HFFc6 (cell line): ENCODE measurements at regions not wholly inside any gene's neighbourhood (a gene's known extent, or its start where the extent isn't known, plus 50 kb on each side); places are given as distances from the start of the nearest gene placed in this dataset.

Source experiments
- DNase-seq: peaks from one replicate; pipeline ENCODE4 v3.0.0-alpha.2; 2018
- H3K27ac Mint-ChIP-seq: 2 replicates; pipeline ENCODE4 v1.8.0; 2020; ENCODE audit warnings: mild to moderate bottlenecking, mixed read lengths
- H3K27me3 Mint-ChIP-seq: 2 replicates; pipeline ENCODE4 v1.8.0; 2021; ENCODE audit warnings: mild to moderate bottlenecking, moderate library complexity, mixed read lengths; ENCODE audit not compliant: insufficient read depth
- H3K36me3 Mint-ChIP-seq: 2 replicates; pipeline ENCODE4 v1.8.0; 2021; ENCODE audit warnings: low read depth, mixed read lengths
- H3K4me1 Mint-ChIP-seq: 2 replicates; pipeline ENCODE4 v1.8.0; 2020; ENCODE audit warnings: low read depth, mixed read lengths
- H3K4me3 Mint-ChIP-seq: 2 replicates; pipeline ENCODE4 v1.8.0; 2020; ENCODE audit warnings: mild to moderate bottlenecking, moderate library complexity, mixed read lengths
- H3K9me3 Mint-ChIP-seq: 2 replicates; pipeline ENCODE4 v1.8.0; 2020; ENCODE audit warnings: mild to moderate bottlenecking, mixed read lengths
- CTCF ChIP-seq: fragments of 200-600 bp; sonication (generic); IDR thresholded peaks from 2 replicates; pipeline ENCODE4 v1.5.0; 2021; ENCODE audit warnings: antibody characterized with exemption, mild to moderate bottlenecking

GRCh38 chr3:157819270-157820156 is 286.7 kb downstream of the SHOX2 start:
- no peak for TF ChIP-seq CTCF
- Mint-ChIP-seq H3K9me3 (no peaks in the 10 kb centered on the region), H3K27ac (no peak overlapping the region), H3K36me3 (no peaks in the 10 kb centered on the region), H3K4me1 (peaks cover 4% of the 10 kb centered on the region; the same call in 1 of the 2 replicates), H3K4me3 (no peak overlapping the region), H3K27me3 (peaks cover 3% of the 10 kb centered on the region)
- DNase-seq, result no peak

DNA sequence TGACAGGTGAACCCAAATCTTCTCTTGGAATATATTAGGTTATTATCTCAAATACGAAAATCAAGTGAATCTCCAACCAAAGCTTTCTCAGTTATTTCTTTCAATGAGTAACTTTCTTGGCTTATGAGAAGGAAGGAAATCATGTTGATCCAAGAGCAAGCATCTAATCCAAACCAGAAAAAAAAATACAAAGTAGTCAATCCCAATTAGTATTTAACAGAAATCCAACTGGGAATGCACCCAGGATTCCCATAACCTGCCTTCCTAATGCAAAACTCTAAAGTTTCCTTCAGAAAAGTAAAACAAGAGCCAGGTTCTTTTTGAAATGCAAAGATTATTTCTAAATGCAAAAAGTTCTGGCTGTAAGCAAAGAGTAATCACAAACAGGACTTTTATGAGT is 289.3 kb downstream of the SHOX2 start:
- Mint-ChIP-seq H3K4me3 (no peak overlapping the region), H3K36me3 (no peaks in the 10 kb centered on the region), H3K27me3 (peaks cover 3% of the 10 kb centered on the region), H3K4me1 (peaks cover 4% of the 10 kb centered on the region; the same call in 1 of the 2 replicates), H3K9me3 (no peaks in the 10 kb centered on the region), H3K27ac (no peak overlapping the region)
- no peak for DNase-seq
- TF ChIP-seq CTCF, result no peak

GRCh38 chr3:157816296-157816695 is 289.9 kb downstream of the SHOX2 start:
- TF ChIP-seq CTCF, result no peak
- no peak for DNase-seq
- H3K4me1 Mint-ChIP-seq, result peaks cover 6% of the 10 kb centered on the region; the same call in 1 of the 2 replicates
- no peaks in the 10 kb centered on the region for H3K9me3 Mint-ChIP-seq
- no peak overlapping the region for H3K27ac Mint-ChIP-seq
- H3K36me3 Mint-ChIP-seq, result no peaks in the 10 kb centered on the region
- H3K27me3 Mint-ChIP-seq, result peaks cover 3% of the 10 kb centered on the region
- H3K4me3 Mint-ChIP-seq, result no peak overlapping the region

DNA sequence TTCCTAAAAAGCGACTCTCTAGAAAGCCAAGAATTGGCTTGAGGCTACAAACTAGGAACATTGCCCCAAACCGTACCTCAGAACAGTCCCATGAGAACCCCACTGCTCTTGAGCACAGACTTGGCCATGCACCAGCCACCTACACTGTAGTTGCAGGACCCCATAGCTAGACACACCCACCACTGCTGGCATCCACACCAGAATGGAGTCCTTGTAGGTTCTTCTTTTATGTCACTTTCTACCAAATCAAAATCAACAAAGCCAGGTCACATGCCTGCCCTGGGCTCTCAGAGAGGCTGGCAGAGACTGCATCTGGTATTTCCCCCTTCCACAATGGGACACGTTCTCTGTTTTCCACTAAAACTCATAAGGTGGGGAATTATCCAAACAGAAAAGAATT is 290.5 kb downstream of the SHOX2 start:
- Mint-ChIP-seq H3K4me3 (no peak overlapping the region), H3K27me3 (peaks cover under 1% of the 10 kb centered on the region), H3K36me3 (no peaks in the 10 kb centered on the region), H3K9me3 (no peaks in the 10 kb centered on the region), H3K4me1 (peaks cover 9% of the 10 kb centered on the region; the same call in 1 of the 2 replicates), H3K27ac (no peak overlapping the region)
- TF ChIP-seq CTCF, result no peak
- no peak for DNase-seq

- no peak for TF ChIP-seq CTCF
- Mint-ChIP-seq H3K9me3 (no peaks in the 10 kb centered on the region), H3K36me3 (no peaks in the 10 kb centered on the region), H3K27me3 (no peaks in the 10 kb centered on the region; the same call in 1 of the 2 replicates), H3K4me3 (no peak overlapping the region), H3K27ac (no peak overlapping the region), H3K4me1 (peaks cover 23% of the 10 kb centered on the region)
- DNase-seq, result no peak
These were observed 295.1 kb downstream of the SHOX2 start for GRCh38 chr3:157810924-157811718.
